K562 (cell line): ENCODE measurements at regions not wholly inside any gene's neighbourhood (a gene's known extent, or its start where the extent isn't known, plus 50 kb on each side); places are given as distances from the start of the nearest gene placed in this dataset.

Experiments
- ATAC-seq: fragments of 200-7000 bp; cut with Tn5 transposase; 3 replicates; pipeline ENCODE4 v1.9.1; 2020; ENCODE audit warnings: moderate library complexity
- BruUV-seq: library from RNA; stranded (reverse); fragments of 400-500 nt; replicated peaks from 2 replicates; lab custom pipeline; 2021; lab: Mats Ljungman, UMichigan
- CTCF ChIA-PET: fragments of 300-600 bp; formaldehyde crosslinking; extraction: SDS; loops from one replicate; lab custom pipeline; 2021; ENCODE audit warnings: low intra/inter-chr PET ratio; lab: Yijun Ruan, JAX
- POLR2A ChIA-PET: fragments of 300-600, 350-650 bp; sonication (Branson Sonifier 250); formaldehyde crosslinking; extraction: SDS; loops from one replicate; lab custom pipeline; 2021; ENCODE audit warnings: antibody characterized with exemption, inconsistent platforms; lab: Yijun Ruan, JAX
- DNase-seq, 4 experiments: peaks; one replicate each; pipeline versions ENCODE4 v3.0.0 to v3.0.0-alpha.2; 2011 to 2018; ENCODE audit warnings: low spot score in 3 of 4, mixed read lengths in 3 of 4; ENCODE audit errors: extremely low read depth in 1 of 4
- FAIRE-seq: peaks from 2 replicates; lab custom pipeline; 2011; peaks lifted over from hg19 to GRCh38; lab: Jason Lieb, UNC
- H2AFZ ChIP-seq: 2 replicates; pipeline ENCODE4 v1.6.0; 2011; ENCODE audit warnings: low read depth, low read length, control low read depth, inconsistent platforms
- H3K27ac ChIP-seq: fragments of 200-600 bp; 3 replicates; pipeline ENCODE4 v1.8.0; 2011; ENCODE audit warnings: low read depth, mild to moderate bottlenecking, control low read depth, inconsistent platforms, low read length, moderate library complexity, mixed read lengths; ENCODE audit errors: extremely low read depth
- H3K27me3 ChIP-seq, 2 experiments: fragments of 300-600 bp in 1 of 2; 2 replicates in 1 of 2; 3 replicates in 1 of 2; pipeline versions ENCODE4 v1.6.0 to v1.8.0; 2011; ENCODE audit warnings: inconsistent platforms in 2 of 2, low read length in 2 of 2, mild to moderate bottlenecking in 1 of 2, mixed read lengths in 1 of 2, moderate library complexity in 1 of 2; ENCODE audit not compliant: control insufficient read depth in 2 of 2, insufficient read depth in 2 of 2
- H3K36me3 ChIP-seq: fragments of 300-600 bp; 3 replicates; pipeline ENCODE4 v1.8.0; 2011; ENCODE audit warnings: mild to moderate bottlenecking, low read length, inconsistent platforms; ENCODE audit not compliant: control insufficient read depth, insufficient read depth
- H3K4me1 ChIP-seq, 2 experiments: fragments of 200-600 bp in 1 of 2; replicated peaks in 1 of 2; 2 replicates in 1 of 2; 3 replicates in 1 of 2; pipeline versions ENCODE4 v1.5.1 to v1.8.0; 2011; ENCODE audit warnings: inconsistent platforms in 2 of 2, low read length in 2 of 2, mild to moderate bottlenecking in 1 of 2, mixed read lengths in 1 of 2, moderate library complexity in 1 of 2; ENCODE audit not compliant: control insufficient read depth in 2 of 2, insufficient read depth in 2 of 2
- H3K4me2 ChIP-seq: 2 replicates; pipeline ENCODE4 v1.6.1; 2011; ENCODE audit warnings: low read length, control low read depth, inconsistent platforms, mixed read lengths; ENCODE audit not compliant: insufficient read depth
- H3K4me3 ChIP-seq: fragments of 200-600 bp; sonication (generic), shearing (Covaris generic); 2 replicates; pipeline ENCODE4 v1.5.1; 2016; ENCODE audit warnings: control low read depth, inconsistent platforms
- H3K79me2 ChIP-seq: fragments of 200-600 bp; 3 replicates; pipeline ENCODE4 v1.8.0; 2011; ENCODE audit warnings: low read length, inconsistent platforms; ENCODE audit not compliant: control insufficient read depth, insufficient read depth
- H3K9ac ChIP-seq, 2 experiments: 2 replicates each; pipeline versions ENCODE4 v1.6.0 to v1.6.1; 2011; ENCODE audit warnings: low read depth in 2 of 2, low read length in 2 of 2, control low read depth in 1 of 2, inconsistent platforms in 1 of 2, mild to moderate bottlenecking in 1 of 2, mixed read lengths in 1 of 2; ENCODE audit not compliant: insufficient read depth in 1 of 2
- H3K9me1 ChIP-seq: one replicate; pipeline ENCODE4 v1.6.0; 2011; ENCODE audit warnings: inconsistent platforms, mild to moderate bottlenecking, low read length, moderate library complexity; ENCODE audit not compliant: control insufficient read depth, insufficient read depth
- H3K9me3 ChIP-seq: replicated peaks from 2 replicates; pipeline ENCODE4 v1.5.1; 2011; ENCODE audit warnings: low read depth, low read length, inconsistent platforms; ENCODE audit not compliant: control insufficient read depth, insufficient read depth
- H4K20me1 ChIP-seq: replicated peaks from 2 replicates; pipeline ENCODE4 v1.6.1; 2011; ENCODE audit warnings: low read length, inconsistent platforms, mixed read lengths; ENCODE audit not compliant: control insufficient read depth, insufficient read depth
- HCFC1 ChIP-seq: IDR thresholded peaks from 2 replicates; pipeline ENCODE4 v1.6.1; 2012; ENCODE audit warnings: low read depth, low read length, improper control_type of control experiment
- KDM2B ChIP-seq: fragments of 250-450 bp; sonication (Bioruptor Pico); IDR thresholded peaks from 2 replicates; pipeline ENCODE4 v1.8.0; 2021; ENCODE audit warnings: mild to moderate bottlenecking, moderate library complexity
- MGA ChIP-seq: fragments of 450-650 bp; IDR thresholded peaks from 2 replicates; pipeline ENCODE4 v1.6.1; 2016; ENCODE audit warnings: mild to moderate bottlenecking, moderate library complexity
- SNRNP70 ChIP-seq: fragments of 200-400 bp; formaldehyde crosslinking; optimal IDR thresholded peaks from 2 replicates; pipeline ENCODE3; 2017; ENCODE audit warnings: low read depth, low read length
- TAF9B ChIP-seq: fragments of 450-650 bp; IDR thresholded peaks from 2 replicates; pipeline ENCODE4 v1.6.1; 2018; ENCODE audit warnings: mild to moderate bottlenecking; ENCODE audit not compliant: partially characterized antibody
- ZNF263 ChIP-seq: sonication (generic); formaldehyde crosslinking; IDR thresholded peaks from 2 replicates; pipeline ENCODE4 v1.8.0; 2022; ENCODE audit warnings: mild to moderate bottlenecking, missing genetic modification reagents, borderline replicate concordance
- WGBS: fragments of 100-300 bp; shearing (Covaris generic); methylation state at CpG from one replicate; pipeline ENCODE4 v1.1.6; 2016; ENCODE audit warnings: low coverage, mixed read lengths; ENCODE audit not compliant: insufficient coverage; ENCODE audit errors: missing lambda C conversion rate; 5-methylcytosine and 5-hydroxymethylcytosine counted together
- in situ Hi-C: fragments of 300-500 bp; cut with MboI; formaldehyde crosslinking; loops from 4 replicates; pipeline ENCODE4 v1.15.0; 2018; ENCODE audit warnings: inconsistent platforms, mixed read lengths
- intact Hi-C: fragments of 100-400 bp; cut with micrococcal nuclease; formaldehyde crosslinking; loops from 2 replicates; pipeline ENCODE4 v1.14.2; 2022

- H3K9me3 ChIP-seq = no peaks in the 10 kb centered on the region
- no peak overlapping the region for H3K4me3 ChIP-seq
- ChIA-PET POLR2A (no interaction called here), CTCF (no interaction called here)
- no peak overlapping the region for H3K27ac ChIP-seq
- no peak overlapping the region for H3K9ac ChIP-seq
- in situ Hi-C loops = no loop called here
- FAIRE-seq (no peak), ATAC-seq (no peak), DNase-seq (no peak)
- BruUV-seq = no TSS peak
- no peak overlapping the region for H2AFZ ChIP-seq
- intact Hi-C loops = no loop called here
- H3K4me2 ChIP-seq = no peak overlapping the region
- H3K4me1 ChIP-seq = no peaks in the 10 kb centered on the region
- 48% methylated on average over 8 of the region's 8 CpGs for WGBS
- H3K36me3 ChIP-seq = no peaks in the 10 kb centered on the region
- no peaks in the 10 kb centered on the region for H3K9me1 ChIP-seq
- no peaks in the 10 kb centered on the region for H3K79me2 ChIP-seq
- peaks cover 9 to 34% of the 10 kb centered on the region in 2 experiments; a peak in 4 of 5 replicates for H3K27me3 ChIP-seq
- H4K20me1 ChIP-seq = no peaks in the 10 kb centered on the region; the same call in 1 of the 2 replicates
- TF ChIP-seq MGA = no peak
- no peak for TF ChIP-seq TAF9B
- TF ChIP-seq KDM2B (CRISPR knock-in tag) = no peak
- no peak for TF ChIP-seq ZNF263 (CRISPR knock-in tag)
- TF ChIP-seq HCFC1 = no peak
- no peak for TF ChIP-seq SNRNP70
Measured at GRCh38 chr2:235383272-235383843, 110.5 kb upstream of the AGAP1 start.
